GM19193 (cell line): ENCODE measurements at regions not wholly inside any gene's neighbourhood (a gene's known extent, or its start where the extent isn't known, plus 50 kb on each side); places are given as distances from the start of the nearest gene placed in this dataset.

Experiments used
- POLR2A ChIP-seq: IDR thresholded peaks from 4 replicates; pipeline ENCODE4 v1.6.1; 2011; ENCODE audit not compliant: insufficient read depth, insufficient read length; ENCODE audit errors: extremely low read depth

GRCh38 chr4:124173912-124174311 is 538.6 kb downstream of the ANKRD50 start:
- no peak for TF ChIP-seq POLR2A

GRCh38 chr4:124177647-124178425 is 534.7 kb downstream of the ANKRD50 start:
- no peak for TF ChIP-seq POLR2A

- no peak for TF ChIP-seq POLR2A
Observed at GRCh38 chr4:124178449-124179021, 534.0 kb downstream of the ANKRD50 start.

- no peak for TF ChIP-seq POLR2A
Observed at GRCh38 chr4:124179506-124180186, 532.9 kb downstream of the ANKRD50 start.

GRCh38 chr4:124181039-124181438 is 531.5 kb downstream of the ANKRD50 start:
- TF ChIP-seq POLR2A, result no peak

GRCh38 chr4:124183231-124183630 is 529.3 kb downstream of the ANKRD50 start:
- no peak for TF ChIP-seq POLR2A

GRCh38 chr4:124183926-124184325 is 528.6 kb downstream of the ANKRD50 start:
- no peak for TF ChIP-seq POLR2A

- TF ChIP-seq POLR2A, result no peak
Observed at GRCh38 chr4:124184792-124185191, 527.7 kb downstream of the ANKRD50 start.

- no peak for TF ChIP-seq POLR2A
Observed at GRCh38 chr4:124188595-124188994, 523.9 kb downstream of the ANKRD50 start.

GRCh38 chr4:124189545-124189944 is 523.0 kb downstream of the ANKRD50 start:
- TF ChIP-seq POLR2A, result no peak

- TF ChIP-seq POLR2A, result no peak
Observed at GRCh38 chr4:124191329-124191728, 521.2 kb downstream of the ANKRD50 start.

GRCh38 chr4:124192544-124192943 is 520.0 kb downstream of the ANKRD50 start:
- no peak for TF ChIP-seq POLR2A

GRCh38 chr4:124199185-124199584 is 513.3 kb downstream of the ANKRD50 start:
- no peak for TF ChIP-seq POLR2A

- TF ChIP-seq POLR2A, result no peak
Observed at GRCh38 chr4:124199755-124200154, 512.8 kb downstream of the ANKRD50 start.

GRCh38 chr4:124201636-124202035 is 510.9 kb downstream of the ANKRD50 start:
- TF ChIP-seq POLR2A, result no peak

- TF ChIP-seq POLR2A, result no peak
Observed at GRCh38 chr4:124202099-124202498, 510.4 kb downstream of the ANKRD50 start.

- no peak for TF ChIP-seq POLR2A
Observed at GRCh38 chr4:124203613-124204238, 508.8 kb downstream of the ANKRD50 start.
